Caco-2 (cell line): ENCODE measurements at regions not wholly inside any gene's neighbourhood (a gene's known extent, or its start where the extent isn't known, plus 50 kb on each side); places are given as distances from the start of the nearest gene placed in this dataset.

Experiments used
- BruUV-seq: library from RNA; stranded (reverse); fragments of 400-500 nt; replicated peaks from 2 replicates; lab custom pipeline; 2021; lab: Mats Ljungman, UMichigan
- CTCF ChIA-PET: fragments of 300-600 bp; sonication (Branson Sonifier 250); formaldehyde crosslinking; loops from one replicate; lab custom pipeline; 2022; ENCODE audit warnings: antibody characterized with exemption; lab: Charles Lee
- POLR2A ChIA-PET: fragments of 300-600 bp; sonication (Branson Sonifier 250); formaldehyde crosslinking; loops from one replicate; lab custom pipeline; 2022; ENCODE audit warnings: antibody characterized with exemption; lab: Charles Lee
- DNase-seq, 2 experiments: peaks; one replicate each; pipeline versions ENCODE4 v3.0.0 to v3.0.0-alpha.2; 2020 to 2022
- H3K27me3 ChIP-seq: replicated peaks from 2 replicates; pipeline ENCODE4 v1.6.0; 2011; ENCODE audit warnings: low read length; ENCODE audit not compliant: control insufficient read depth, insufficient read depth
- H3K36me3 ChIP-seq: 2 replicates; pipeline ENCODE4 v1.5.1; 2011; ENCODE audit warnings: low read length; ENCODE audit not compliant: control insufficient read depth, insufficient read depth
- H3K4me1 ChIP-seq: fragments of 250-450 bp; sonication (Bioruptor Pico); 2 replicates; pipeline ENCODE4 v1.5.1; 2020; ENCODE audit warnings: mild to moderate bottlenecking
- H3K4me3 ChIP-seq: 2 replicates; pipeline ENCODE4 v1.5.1; 2011; ENCODE audit warnings: low read depth, mild to moderate bottlenecking, control low read depth, low read length
- H3K9me3 ChIP-seq: fragments of 250-450 bp; sonication (Bioruptor Pico); 2 replicates; pipeline ENCODE4 v1.5.1; 2020; ENCODE audit warnings: mild to moderate bottlenecking, moderate library complexity
- H3K27ac Mint-ChIP-seq: one replicate; pipeline ENCODE4 v1.8.0; 2022; ENCODE audit warnings: mixed read lengths; ENCODE audit not compliant: unreplicated experiment
- H3K27me3 Mint-ChIP-seq: one replicate; pipeline ENCODE4 v1.8.0; 2022; ENCODE audit warnings: mixed read lengths; ENCODE audit not compliant: insufficient read depth, unreplicated experiment
- H3K36me3 Mint-ChIP-seq: one replicate; pipeline ENCODE4 v1.8.0; 2022; ENCODE audit warnings: mild to moderate bottlenecking, mixed read lengths; ENCODE audit not compliant: insufficient read depth, unreplicated experiment
- H3K4me1 Mint-ChIP-seq: one replicate; pipeline ENCODE4 v1.8.0; 2022; ENCODE audit warnings: low read depth, mixed read lengths; ENCODE audit not compliant: unreplicated experiment
- H3K4me3 Mint-ChIP-seq: one replicate; pipeline ENCODE4 v1.8.0; 2022; ENCODE audit warnings: mild to moderate bottlenecking, moderate library complexity, mixed read lengths; ENCODE audit not compliant: unreplicated experiment
- H3K9me3 Mint-ChIP-seq: one replicate; pipeline ENCODE4 v1.8.0; 2022; ENCODE audit warnings: mixed read lengths; ENCODE audit not compliant: unreplicated experiment
- intact Hi-C: fragments of 100-400 bp; cut with micrococcal nuclease; formaldehyde crosslinking; loops from one replicate; pipeline ENCODE4 v1.10.0; 2022; ENCODE audit not compliant: unreplicated experiment
- TF ChIP-seq, protein P1 (sequence below), 2 experiments: fragments of 200-600 bp in 1 of 2; IDR thresholded peaks; 1 replicate in 1 of 2; 2 replicates in 1 of 2; pipeline versions ENCODE4 v1.5.1 to v1.8.0; 2011 to 2022; ENCODE audit warnings: antibody characterized with exemption in 1 of 2, control low read depth in 1 of 2, inconsistent platforms in 1 of 2, low read depth in 1 of 2, low read length in 1 of 2, mild to moderate bottlenecking in 1 of 2, moderate library complexity in 1 of 2; ENCODE audit not compliant: insufficient read depth in 1 of 2, severe bottlenecking in 1 of 2, unreplicated experiment in 1 of 2

DNA sequence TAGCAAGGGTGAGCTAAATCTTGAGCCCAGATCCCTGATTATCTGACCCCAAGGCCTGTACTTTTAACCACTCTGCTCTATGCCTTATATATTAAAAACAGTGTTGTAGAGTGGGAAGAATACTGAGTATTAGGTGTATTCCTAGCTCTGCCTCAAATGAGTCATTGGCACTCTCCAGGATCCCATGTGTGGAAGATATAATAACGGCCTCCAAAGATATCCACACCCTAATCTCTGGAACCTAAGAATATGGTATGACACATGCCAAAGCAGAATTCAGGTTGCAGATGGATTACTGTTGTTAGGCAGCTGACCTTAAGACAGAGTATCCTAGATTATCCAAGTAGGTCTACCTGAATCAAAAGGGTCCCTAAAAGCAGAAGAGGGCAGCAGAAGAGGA is 110.8 kb downstream of the ADRB2 start:
- no peak for DNase-seq
- Mint-ChIP-seq H3K27ac (no peak overlapping the region), H3K4me1 (no peaks in the 10 kb centered on the region), H3K4me3 (no peak overlapping the region), H3K36me3 (no peaks in the 10 kb centered on the region), H3K9me3 (no peaks in the 10 kb centered on the region), H3K27me3 (no peaks in the 10 kb centered on the region)
- CTCF ChIA-PET, result no interaction called here
- Histone ChIP-seq H3K4me3 (no peak overlapping the region), H3K27me3 (no peaks in the 10 kb centered on the region), H3K4me1 (no peaks in the 10 kb centered on the region), H3K9me3 (no peaks in the 10 kb centered on the region), H3K36me3 (no peaks in the 10 kb centered on the region)
- intact Hi-C loops, result no loop called here
- TF ChIP-seq, protein P1, sequence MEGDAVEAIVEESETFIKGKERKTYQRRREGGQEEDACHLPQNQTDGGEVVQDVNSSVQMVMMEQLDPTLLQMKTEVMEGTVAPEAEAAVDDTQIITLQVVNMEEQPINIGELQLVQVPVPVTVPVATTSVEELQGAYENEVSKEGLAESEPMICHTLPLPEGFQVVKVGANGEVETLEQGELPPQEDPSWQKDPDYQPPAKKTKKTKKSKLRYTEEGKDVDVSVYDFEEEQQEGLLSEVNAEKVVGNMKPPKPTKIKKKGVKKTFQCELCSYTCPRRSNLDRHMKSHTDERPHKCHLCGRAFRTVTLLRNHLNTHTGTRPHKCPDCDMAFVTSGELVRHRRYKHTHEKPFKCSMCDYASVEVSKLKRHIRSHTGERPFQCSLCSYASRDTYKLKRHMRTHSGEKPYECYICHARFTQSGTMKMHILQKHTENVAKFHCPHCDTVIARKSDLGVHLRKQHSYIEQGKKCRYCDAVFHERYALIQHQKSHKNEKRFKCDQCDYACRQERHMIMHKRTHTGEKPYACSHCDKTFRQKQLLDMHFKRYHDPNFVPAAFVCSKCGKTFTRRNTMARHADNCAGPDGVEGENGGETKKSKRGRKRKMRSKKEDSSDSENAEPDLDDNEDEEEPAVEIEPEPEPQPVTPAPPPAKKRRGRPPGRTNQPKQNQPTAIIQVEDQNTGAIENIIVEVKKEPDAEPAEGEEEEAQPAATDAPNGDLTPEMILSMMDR (IDR thresholded peaks at IDR 0.05; ENCODE audit: insufficient read depth in 1 of 2, low read depth in 1 of 2, low read length in 1 of 2, severe bottlenecking in 1 of 2, unreplicated experiment in 1 of 2), result no peak
- POLR2A ChIA-PET, result no interaction called here
- BruUV-seq, result no TSS peak

DNA sequence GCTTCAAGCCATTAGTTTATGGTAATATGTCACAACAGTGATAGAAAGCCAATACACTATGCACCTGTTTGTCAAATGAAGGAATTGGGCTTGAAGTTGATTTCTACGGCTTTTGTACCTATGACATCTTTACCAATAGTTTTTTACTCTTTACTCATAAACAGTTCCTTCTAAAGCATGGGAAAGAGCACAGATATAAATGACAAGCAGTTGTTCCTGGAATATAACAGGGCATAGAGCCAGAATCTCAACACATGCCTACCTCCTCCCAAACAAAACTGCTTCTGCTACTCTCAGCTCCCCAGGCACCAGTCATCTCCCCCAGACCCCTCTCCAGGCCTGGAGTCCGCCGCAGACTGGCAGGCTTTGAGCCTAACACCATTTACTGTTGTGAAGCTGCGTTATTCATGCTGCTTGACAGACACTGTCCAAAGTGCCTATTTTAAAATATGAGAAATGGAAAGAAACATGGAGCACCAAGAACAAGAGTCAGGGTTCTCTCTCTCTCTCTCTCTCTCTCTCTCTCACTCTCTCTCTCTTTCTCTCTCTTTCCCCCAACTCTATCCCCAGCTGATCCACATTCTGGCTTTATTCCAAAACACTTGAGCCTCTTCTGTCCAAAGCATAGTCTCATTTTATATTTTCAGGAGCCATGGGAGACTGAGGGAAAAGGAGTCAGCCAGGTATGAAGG is 111.6 kb downstream of the ADRB2 start:
- no peaks in the 10 kb centered on the region for H3K36me3 Mint-ChIP-seq
- H3K4me3 ChIP-seq, result no peak overlapping the region
- TF ChIP-seq, protein P1 (IDR thresholded peaks at IDR 0.05; ENCODE audit: insufficient read depth in 1 of 2, low read depth in 1 of 2, low read length in 1 of 2, severe bottlenecking in 1 of 2, unreplicated experiment in 1 of 2), result no peak
- H3K4me1 ChIP-seq, result no peaks in the 10 kb centered on the region
- ChIA-PET POLR2A (no interaction called here), CTCF (no interaction called here)
- no peaks in the 10 kb centered on the region for H3K9me3 Mint-ChIP-seq
- no peak overlapping the region for H3K27ac Mint-ChIP-seq
- no peak overlapping the region for H3K4me3 Mint-ChIP-seq
- intact Hi-C loops, result no loop called here
- BruUV-seq, result no TSS peak
- no peaks in the 10 kb centered on the region for H3K4me1 Mint-ChIP-seq
- H3K9me3 ChIP-seq, result no peaks in the 10 kb centered on the region
- H3K36me3 ChIP-seq, result no peaks in the 10 kb centered on the region
- H3K27me3 Mint-ChIP-seq, result no peaks in the 10 kb centered on the region
- no peak for DNase-seq
- H3K27me3 ChIP-seq, result no peaks in the 10 kb centered on the region

DNA sequence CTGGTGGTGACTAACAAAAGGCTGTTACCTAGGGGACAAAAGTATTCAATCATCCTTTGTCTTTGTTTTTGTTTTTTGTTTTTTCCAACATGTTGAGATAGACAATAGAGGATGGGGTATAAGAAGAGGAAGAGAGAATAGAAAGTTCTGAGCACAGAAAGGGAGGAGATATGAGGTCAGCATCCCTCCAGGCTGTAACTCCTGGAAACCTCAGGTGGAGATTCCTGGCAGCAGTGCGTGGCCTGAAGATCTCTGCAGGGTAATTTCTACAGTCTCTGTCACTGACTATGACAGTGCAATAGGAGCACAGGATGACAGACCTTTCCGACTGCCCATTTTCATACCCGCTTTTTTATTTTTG is 112.1 kb downstream of the ADRB2 start:
- POLR2A ChIA-PET, result no interaction called here
- TF ChIP-seq, protein P1 (IDR thresholded peaks at IDR 0.05; ENCODE audit: insufficient read depth in 1 of 2, low read depth in 1 of 2, low read length in 1 of 2, severe bottlenecking in 1 of 2, unreplicated experiment in 1 of 2), result no peak
- Mint-ChIP-seq H3K4me3 (no peak overlapping the region), H3K9me3 (no peaks in the 10 kb centered on the region), H3K27me3 (no peaks in the 10 kb centered on the region), H3K27ac (no peak overlapping the region), H3K4me1 (no peaks in the 10 kb centered on the region), H3K36me3 (no peaks in the 10 kb centered on the region)
- H3K27me3 ChIP-seq, result no peaks in the 10 kb centered on the region
- H3K9me3 ChIP-seq, result no peaks in the 10 kb centered on the region
- CTCF ChIA-PET, result no interaction called here
- no peaks in the 10 kb centered on the region for H3K36me3 ChIP-seq
- no peaks in the 10 kb centered on the region for H3K4me1 ChIP-seq
- no TSS peak for BruUV-seq
- H3K4me3 ChIP-seq, result no peak overlapping the region
- no peak for DNase-seq
- intact Hi-C loops, result no loop called here
